ENCODE measurements at regions not wholly inside any gene's neighbourhood (a gene's known extent, or its start where the extent isn't known, plus 50 kb on each side); places are given as distances from the start of the nearest gene placed in this dataset.

DNA sequence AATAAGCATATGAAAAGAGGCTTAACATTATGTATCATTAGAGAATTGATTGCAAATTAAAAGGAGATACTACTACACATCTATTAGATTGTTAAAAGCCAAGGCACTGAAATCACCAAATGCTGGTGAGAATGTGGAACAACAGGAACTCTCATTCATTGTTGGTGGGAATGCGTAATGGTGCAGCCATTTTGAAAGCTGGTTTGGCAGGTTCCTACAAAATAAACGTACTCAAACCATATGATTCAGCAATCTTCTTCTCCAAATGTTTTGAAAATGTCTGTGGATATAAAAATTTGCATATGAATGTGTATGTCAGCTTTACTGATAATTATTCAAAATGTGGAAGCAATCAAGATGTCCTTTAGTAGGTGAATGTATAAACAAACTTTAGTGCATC, 176.4 kb upstream of the PLET1 start:
- H3K9ac ChIP-seq (ENCODE audit: insufficient read depth, low read depth, low read length) = no peak overlapping the region
- TF ChIP-seq SALL1 (CRISPR knock-in tag; IDR thresholded peaks at IDR 0.05) (no peak), TBP (CRISPR knock-in tag; IDR thresholded peaks at IDR 0.05) (no peak), NFATC3 (CRISPR knock-in tag; IDR thresholded peaks at IDR 0.05) (no peak), GPN1 (CRISPR knock-in tag; IDR thresholded peaks at IDR 0.05; ENCODE audit: borderline replicate concordance) (no peak), ZNF768 (CRISPR knock-in tag; IDR thresholded peaks at IDR 0.05) (no peak), SRSF9 (IDR thresholded peaks at IDR 0.05; ENCODE audit: borderline replicate concordance, insufficient read depth, low read depth, low read length, poor library complexity, severe bottlenecking) (no peak), ZNF563 (CRISPR knock-in tag; IDR thresholded peaks at IDR 0.05) (no peak), SRY (CRISPR knock-in tag; IDR thresholded peaks at IDR 0.05) (no peak), DNMT1 (CRISPR knock-in tag; IDR thresholded peaks at IDR 0.05) (no peak), RBM39 (IDR thresholded peaks at IDR 0.05; ENCODE audit: low read depth, low read length, poor library complexity, severe bottlenecking) (no peak), ZNF724P (CRISPR knock-in tag; IDR thresholded peaks at IDR 0.05; ENCODE audit: borderline replicate concordance) (no peak), ZNF235 (CRISPR knock-in tag; IDR thresholded peaks at IDR 0.05; ENCODE audit: borderline replicate concordance) (no peak), NFIB (CRISPR knock-in tag; IDR thresholded peaks at IDR 0.05; ENCODE audit: borderline replicate concordance) (no peak), ZNF205 (CRISPR knock-in tag; IDR thresholded peaks at IDR 0.05) (no peak), ZNF839 (CRISPR knock-in tag; IDR thresholded peaks at IDR 0.05; ENCODE audit: borderline replicate concordance) (no peak), ZNF772 (CRISPR knock-in tag; IDR thresholded peaks at IDR 0.05) (no peak)
- TF ChIP-seq, protein P1, sequence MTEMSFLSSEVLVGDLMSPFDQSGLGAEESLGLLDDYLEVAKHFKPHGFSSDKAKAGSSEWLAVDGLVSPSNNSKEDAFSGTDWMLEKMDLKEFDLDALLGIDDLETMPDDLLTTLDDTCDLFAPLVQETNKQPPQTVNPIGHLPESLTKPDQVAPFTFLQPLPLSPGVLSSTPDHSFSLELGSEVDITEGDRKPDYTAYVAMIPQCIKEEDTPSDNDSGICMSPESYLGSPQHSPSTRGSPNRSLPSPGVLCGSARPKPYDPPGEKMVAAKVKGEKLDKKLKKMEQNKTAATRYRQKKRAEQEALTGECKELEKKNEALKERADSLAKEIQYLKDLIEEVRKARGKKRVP (CRISPR knock-in tag; IDR thresholded peaks at IDR 0.05) = no peak
- TF ChIP-seq, protein P2, sequence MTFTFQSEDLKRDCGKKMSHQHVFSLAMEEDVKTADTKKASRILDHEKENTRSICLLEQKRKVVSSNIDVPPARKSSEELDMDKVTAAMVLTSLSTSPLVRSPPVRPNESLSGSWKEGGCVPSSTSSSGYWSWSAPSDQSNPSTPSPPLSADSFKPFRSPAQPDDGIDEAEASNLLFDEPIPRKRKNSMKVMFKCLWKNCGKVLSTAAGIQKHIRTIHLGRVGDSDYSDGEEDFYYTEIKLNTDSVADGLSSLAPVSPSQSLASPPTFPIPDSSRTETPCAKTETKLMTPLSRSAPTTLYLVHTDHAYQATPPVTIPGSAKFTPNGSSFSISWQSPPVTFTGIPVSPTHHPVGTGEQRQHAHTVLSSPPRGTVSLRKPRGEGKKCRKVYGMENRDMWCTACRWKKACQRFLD (CRISPR knock-in tag; IDR thresholded peaks at IDR 0.05; ENCODE audit: borderline replicate concordance) = no peak
- TF ChIP-seq, protein P3, sequence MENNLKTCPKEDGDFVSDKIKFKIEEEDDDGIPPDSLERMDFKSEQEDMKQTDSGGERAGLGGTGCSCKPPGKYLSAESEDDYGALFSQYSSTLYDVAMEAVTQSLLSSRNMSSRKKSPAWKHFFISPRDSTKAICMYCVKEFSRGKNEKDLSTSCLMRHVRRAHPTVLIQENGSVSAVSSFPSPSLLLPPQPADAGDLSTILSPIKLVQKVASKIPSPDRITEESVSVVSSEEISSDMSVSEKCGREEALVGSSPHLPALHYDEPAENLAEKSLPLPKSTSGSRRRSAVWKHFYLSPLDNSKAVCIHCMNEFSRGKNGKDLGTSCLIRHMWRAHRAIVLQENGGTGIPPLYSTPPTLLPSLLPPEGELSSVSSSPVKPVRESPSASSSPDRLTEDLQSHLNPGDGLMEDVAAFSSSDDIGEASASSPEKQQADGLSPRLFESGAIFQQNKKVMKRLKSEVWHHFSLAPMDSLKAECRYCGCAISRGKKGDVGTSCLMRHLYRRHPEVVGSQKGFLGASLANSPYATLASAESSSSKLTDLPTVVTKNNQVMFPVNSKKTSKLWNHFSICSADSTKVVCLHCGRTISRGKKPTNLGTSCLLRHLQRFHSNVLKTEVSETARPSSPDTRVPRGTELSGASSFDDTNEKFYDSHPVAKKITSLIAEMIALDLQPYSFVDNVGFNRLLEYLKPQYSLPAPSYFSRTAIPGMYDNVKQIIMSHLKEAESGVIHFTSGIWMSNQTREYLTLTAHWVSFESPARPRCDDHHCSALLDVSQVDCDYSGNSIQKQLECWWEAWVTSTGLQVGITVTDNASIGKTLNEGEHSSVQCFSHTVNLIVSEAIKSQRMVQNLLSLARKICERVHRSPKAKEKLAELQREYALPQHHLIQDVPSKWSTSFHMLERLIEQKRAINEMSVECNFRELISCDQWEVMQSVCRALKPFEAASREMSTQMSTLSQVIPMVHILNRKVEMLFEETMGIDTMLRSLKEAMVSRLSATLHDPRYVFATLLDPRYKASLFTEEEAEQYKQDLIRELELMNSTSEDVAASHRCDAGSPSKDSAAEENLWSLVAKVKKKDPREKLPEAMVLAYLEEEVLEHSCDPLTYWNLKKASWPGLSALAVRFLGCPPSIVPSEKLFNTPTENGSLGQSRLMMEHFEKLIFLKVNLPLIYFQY (CRISPR knock-in tag; IDR thresholded peaks at IDR 0.05; ENCODE audit: borderline replicate concordance) = no peak
- no peak overlapping the region for H3K27ac ChIP-seq (ENCODE audit: extremely low read length, insufficient read depth, low read length)
- H4K20me1 ChIP-seq (ENCODE audit: insufficient read depth, low read length) = no peaks in the 10 kb centered on the region
- no peaks in the 10 kb centered on the region for H3K4me1 ChIP-seq (ENCODE audit: insufficient read depth, low read length)
- no peaks in the 10 kb centered on the region for H3K36me3 ChIP-seq (replicated peaks in 1 of 2; ENCODE audit: control insufficient read depth in 1 of 2, insufficient read depth in 2 of 2, low read length in 2 of 2)
- DNase-seq (ENCODE audit: low spot score) (no peak), ATAC-seq (no peak), FAIRE-seq (no peak)
- ChIA-PET CTCF (ENCODE audit: low intra/inter-chr PET ratio, low total read pairs) (no interaction called here), POLR2A (no interaction called here)
- no peaks in the 10 kb centered on the region for H3K27me3 ChIP-seq (ENCODE audit: control insufficient read depth in 1 of 2, insufficient read depth in 2 of 2, low read length in 2 of 2)
- in situ Hi-C loops (cut with HindIII; ENCODE audit: extremely low pct_ligation_motif_present, low pct_unique_long_range_greater_than_20kb) (no loop called here), intact Hi-C loops (cut with micrococcal nuclease; ENCODE audit: unreplicated experiment) (no loop called here)
- H3K79me2 ChIP-seq (ENCODE audit: insufficient read depth, low read length) = no peaks in the 10 kb centered on the region
- H3K4me2 ChIP-seq (ENCODE audit: low read depth, low read length) = no peak overlapping the region
- 2% methylated on average over 2 of the region's 2 CpGs for WGBS (ENCODE audit: low lambda C conversion rate)
- H3K4me3 ChIP-seq (replicated peaks in 1 of 3; ENCODE audit: insufficient read depth in 1 of 3, low read depth in 2 of 3, low read length in 3 of 3) = no peak overlapping the region
- H3K9me3 ChIP-seq (ENCODE audit: low read length) = no peaks in the 10 kb centered on the region
- no peak overlapping the region for H2AFZ ChIP-seq (ENCODE audit: low read length)
- BruUV-seq (replicated peaks) = no TSS peak

Data from HepG2 (cell line).